Fibroblast of mammary gland (primary cell): ENCODE measurements at regions not wholly inside any gene's neighbourhood (a gene's known extent, or its start where the extent isn't known, plus 50 kb on each side); places are given as distances from the start of the nearest gene placed in this dataset.

Experiments used
- DNase-seq: peaks from one replicate; pipeline ENCODE4 v3.0.0-alpha.2; 2010; ENCODE audit warnings: low read depth
- H3K4me3 ChIP-seq: 2 replicates; pipeline ENCODE4 v1.5.1; 2011; ENCODE audit warnings: low read depth, mild to moderate bottlenecking, low read length, moderate library complexity; ENCODE audit not compliant: control insufficient read depth
- CTCF ChIP-seq: conservative IDR thresholded peaks from 2 replicates; pipeline ENCODE4 v1.5.1; 2011; ENCODE audit warnings: low read depth, low read length, inconsistent platforms; ENCODE audit not compliant: control insufficient read depth, insufficient read depth

- no peak for TF ChIP-seq CTCF
- no peak overlapping the region for H3K4me3 ChIP-seq
- no peak for DNase-seq
Measured at GRCh38 chr11:95297680-95298452, 66.9 kb upstream of the SESN3 start.

- TF ChIP-seq CTCF, result no peak
Measured at GRCh38 chr11:95296621-95297025, 65.6 kb upstream of the SESN3 start.

GRCh38 chr11:95296165-95296564, 65.2 kb upstream of the SESN3 start:
- no peak overlapping the region for H3K4me3 ChIP-seq
- DNase-seq, result no peak
- TF ChIP-seq CTCF, result no peak

More at GRCh38 chr11:95296621-95297025, 65.6 kb upstream of the SESN3 start:
- H3K4me3 ChIP-seq, result no peak overlapping the region
- DNase-seq, result no peak

GRCh38 chr11:95295382-95296149, 64.6 kb upstream of the SESN3 start:
- no peak for TF ChIP-seq CTCF
- H3K4me3 ChIP-seq, result no peak overlapping the region
- no peak for DNase-seq

GRCh38 chr11:95294701-95295100, 63.7 kb upstream of the SESN3 start:
- no peak for DNase-seq
- H3K4me3 ChIP-seq, result no peak overlapping the region
- TF ChIP-seq CTCF, result no peak

- H3K4me3 ChIP-seq, result no peak overlapping the region
- no peak for DNase-seq
- TF ChIP-seq CTCF, result no peak
Measured at GRCh38 chr11:95293116-95293515, 62.1 kb upstream of the SESN3 start.
